Prostate gland (tissue), 2 donors: ENCODE measurements at regions not wholly inside any gene's neighbourhood (a gene's known extent, or its start where the extent isn't known, plus 50 kb on each side); places are given as distances from the start of the nearest gene placed in this dataset.

Experiments used
- DNase-seq: peaks from one replicate; pipeline ENCODE4 v3.0.0-alpha.2; 2019; ENCODE audit warnings: low spot score
- H3K27ac ChIP-seq, 2 donors: fragments of 200-600 bp; sonication (generic); 2 replicates each; pipeline ENCODE4 v1.5.1; 2017 to 2019
- H3K27me3 ChIP-seq: fragments of 200-600 bp; sonication (generic); replicated peaks from 2 replicates; pipeline ENCODE4 v1.5.1; 2019; ENCODE audit not compliant: insufficient read depth
- H3K36me3 ChIP-seq, 2 donors: fragments of 200-600 bp; sonication (generic); 1 replicate in 1 of 2; 2 replicates in 1 of 2; pipeline versions ENCODE4 v1.5.1 to v1.8.1; 2017 to 2019
- H3K4me1 ChIP-seq: fragments of 200-600 bp; sonication (generic); replicated peaks from 2 replicates; pipeline ENCODE4 v1.5.1; 2019
- H3K4me3 ChIP-seq, 2 donors: fragments of 200-600 bp; sonication (generic); 2 replicates each; pipeline ENCODE4 v1.5.1; 2017 to 2019
- H3K9me3 ChIP-seq: fragments of 200-600 bp; sonication (generic); 2 replicates; pipeline ENCODE4 v1.5.1; 2017
- POLR2A ChIP-seq: fragments of 450-650 bp; IDR thresholded peaks from one replicate; pipeline ENCODE4 v1.6.1; 2016; ENCODE audit warnings: antibody characterized with exemption, mild to moderate bottlenecking
- POLR2AphosphoS5 ChIP-seq: sonication (generic); formaldehyde crosslinking; IDR thresholded peaks from one replicate; pipeline ENCODE4 v1.6.1; 2017; ENCODE audit warnings: antibody characterized with exemption
- WGBS: methylation state at CpG from one replicate; pipeline ENCODE4 v1.1.5; 2018; 5-methylcytosine and 5-hydroxymethylcytosine counted together
- intact Hi-C: fragments of 100-400 bp; cut with DNase I; formaldehyde crosslinking; loops from one replicate; pipeline ENCODE4 v1.14.2; 2022
- TF ChIP-seq, protein P1 (sequence below), 4 experiments: fragments of 200-600 bp in 2 of 4; fragments of 450-650 bp in 2 of 4; sonication (generic) in 2 of 4; IDR thresholded peaks; 1 replicate in 3 of 4; 2 replicates in 1 of 4; pipeline ENCODE4 v1.5.1; 2016 to 2019; ENCODE audit warnings: antibody characterized with exemption in 4 of 4, mild to moderate bottlenecking in 2 of 4, moderate library complexity in 2 of 4

DNA sequence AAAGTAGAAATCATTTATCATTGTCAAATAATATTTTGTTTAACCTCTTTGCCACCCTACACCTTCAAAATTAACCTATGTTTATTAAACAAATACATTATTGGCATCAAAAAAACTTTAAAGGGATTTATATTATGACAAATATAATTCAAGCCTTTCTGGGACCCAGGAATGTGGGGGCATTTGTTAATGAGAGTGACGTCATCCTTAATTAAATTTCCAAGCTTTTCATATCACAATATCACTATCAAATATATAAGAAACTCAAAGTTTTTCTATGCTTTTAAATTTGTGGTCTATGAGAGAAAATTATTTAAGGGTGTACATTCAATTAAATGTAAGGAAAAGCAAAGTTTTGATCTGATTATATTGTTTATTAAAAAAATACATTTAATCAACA is 307.4 kb upstream of the POU3F3 start:
- TF ChIP-seq POLR2AphosphoS5 (no peak), POLR2A (no peak)
- TF ChIP-seq, protein P1, sequence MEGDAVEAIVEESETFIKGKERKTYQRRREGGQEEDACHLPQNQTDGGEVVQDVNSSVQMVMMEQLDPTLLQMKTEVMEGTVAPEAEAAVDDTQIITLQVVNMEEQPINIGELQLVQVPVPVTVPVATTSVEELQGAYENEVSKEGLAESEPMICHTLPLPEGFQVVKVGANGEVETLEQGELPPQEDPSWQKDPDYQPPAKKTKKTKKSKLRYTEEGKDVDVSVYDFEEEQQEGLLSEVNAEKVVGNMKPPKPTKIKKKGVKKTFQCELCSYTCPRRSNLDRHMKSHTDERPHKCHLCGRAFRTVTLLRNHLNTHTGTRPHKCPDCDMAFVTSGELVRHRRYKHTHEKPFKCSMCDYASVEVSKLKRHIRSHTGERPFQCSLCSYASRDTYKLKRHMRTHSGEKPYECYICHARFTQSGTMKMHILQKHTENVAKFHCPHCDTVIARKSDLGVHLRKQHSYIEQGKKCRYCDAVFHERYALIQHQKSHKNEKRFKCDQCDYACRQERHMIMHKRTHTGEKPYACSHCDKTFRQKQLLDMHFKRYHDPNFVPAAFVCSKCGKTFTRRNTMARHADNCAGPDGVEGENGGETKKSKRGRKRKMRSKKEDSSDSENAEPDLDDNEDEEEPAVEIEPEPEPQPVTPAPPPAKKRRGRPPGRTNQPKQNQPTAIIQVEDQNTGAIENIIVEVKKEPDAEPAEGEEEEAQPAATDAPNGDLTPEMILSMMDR (IDR thresholded peaks at IDR 0.05), result no peak
- Histone ChIP-seq H3K27ac (no peak overlapping the region), H3K36me3 (no peaks in the 10 kb centered on the region), H3K4me1 (no peaks in the 10 kb centered on the region), H3K27me3 (no peaks in the 10 kb centered on the region), H3K9me3 (no peaks in the 10 kb centered on the region), H3K4me3 (no peak overlapping the region)
- intact Hi-C loops, result no loop called here
- WGBS, result 83% methylated on average over 1 of the region's 1 CpG
- DNase-seq, result no peak

DNA sequence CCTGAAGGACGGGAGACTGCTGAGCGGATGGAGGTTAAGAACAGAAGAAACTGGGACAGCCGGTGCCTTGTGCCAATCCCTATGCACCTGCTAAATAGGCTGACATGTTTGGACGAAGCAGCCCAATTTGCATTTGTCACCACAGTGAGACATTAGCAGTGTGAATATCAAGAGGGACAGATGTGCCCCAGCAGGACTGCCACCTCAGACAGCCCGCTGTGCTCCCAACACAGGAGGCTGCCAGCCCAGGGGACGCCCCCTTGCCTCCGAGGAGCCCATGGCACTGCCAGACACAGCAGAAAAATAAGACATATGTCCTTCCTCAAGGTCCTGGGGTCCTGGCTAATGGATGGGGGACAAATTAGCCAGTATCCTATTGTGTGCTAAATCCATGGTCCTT is 306.7 kb upstream of the POU3F3 start:
- no peak for DNase-seq
- TF ChIP-seq, protein P1 (IDR thresholded peaks at IDR 0.05), result no peak
- TF ChIP-seq POLR2AphosphoS5 (no peak), POLR2A (no peak)
- Histone ChIP-seq H3K4me1 (no peaks in the 10 kb centered on the region), H3K9me3 (no peaks in the 10 kb centered on the region), H3K27me3 (no peaks in the 10 kb centered on the region), H3K4me3 (no peak overlapping the region), H3K27ac (no peak overlapping the region), H3K36me3 (no peaks in the 10 kb centered on the region)
- 65% methylated on average over 7 of the region's 7 CpGs for WGBS
- intact Hi-C loops, result no loop called here

DNA sequence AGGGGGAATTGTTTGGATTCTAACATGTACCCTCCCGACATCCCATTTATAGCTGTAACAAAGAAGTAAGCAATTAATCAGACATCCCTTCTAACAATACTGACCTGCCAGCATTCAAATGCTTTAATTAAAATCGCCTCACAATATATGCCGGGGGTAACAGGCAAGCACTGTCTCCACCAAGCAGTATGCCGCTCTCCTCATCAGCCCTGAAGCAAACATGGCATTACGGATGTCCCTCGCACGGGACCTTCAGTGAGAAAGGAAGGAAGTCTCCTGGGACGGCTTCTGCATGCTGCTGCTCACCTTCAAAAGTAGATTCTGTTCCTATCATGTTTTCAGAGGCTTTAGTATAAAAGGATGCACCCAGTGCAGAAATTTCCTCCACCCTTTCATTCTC is 292.7 kb upstream of the POU3F3 start:
- 80% methylated on average over 8 of the region's 8 CpGs for WGBS
- H3K27me3 ChIP-seq, result no peaks in the 10 kb centered on the region
- TF ChIP-seq POLR2A (no peak), POLR2AphosphoS5 (no peak)
- TF ChIP-seq, protein P1 (IDR thresholded peaks at IDR 0.05), result no peak
- DNase-seq, result no peak
- no peaks in the 10 kb centered on the region for H3K4me1 ChIP-seq
- no peak overlapping the region for H3K27ac ChIP-seq
- intact Hi-C loops, result no loop called here
- no peaks in the 10 kb centered on the region for H3K9me3 ChIP-seq
- H3K36me3 ChIP-seq, result no peaks in the 10 kb centered on the region
- H3K4me3 ChIP-seq, result no peak overlapping the region

DNA sequence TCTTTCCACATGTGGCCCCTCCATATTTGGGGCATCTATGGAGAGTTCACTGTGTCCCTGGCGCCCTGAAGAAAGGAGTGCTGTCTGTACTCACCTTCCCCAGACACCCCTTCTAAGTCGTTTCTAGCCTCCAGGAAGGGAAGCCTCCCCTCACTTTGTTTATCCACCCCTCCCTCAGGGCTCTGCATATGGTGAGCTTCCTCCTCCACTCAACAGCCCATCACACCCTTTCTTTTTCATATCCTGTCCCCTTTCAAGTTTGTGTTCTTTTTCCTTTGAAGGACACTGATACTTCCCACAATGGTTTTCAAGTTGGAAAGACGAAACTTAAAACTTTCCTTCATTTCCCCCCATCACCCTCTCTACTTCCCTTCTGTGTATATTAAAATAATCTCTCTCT is 291.4 kb upstream of the POU3F3 start:
- no peaks in the 10 kb centered on the region for H3K9me3 ChIP-seq
- intact Hi-C loops, result no loop called here
- H3K36me3 ChIP-seq, result no peaks in the 10 kb centered on the region
- no peaks in the 10 kb centered on the region for H3K27me3 ChIP-seq
- H3K27ac ChIP-seq, result no peak overlapping the region
- no peak for TF ChIP-seq POLR2A
- TF ChIP-seq, protein P1 (IDR thresholded peaks at IDR 0.05), result no peak
- no peak for TF ChIP-seq POLR2AphosphoS5
- H3K4me1 ChIP-seq, result no peaks in the 10 kb centered on the region
- H3K4me3 ChIP-seq, result no peak overlapping the region
- no peak for DNase-seq
- 72% methylated on average over 3 of the region's 3 CpGs for WGBS

DNA sequence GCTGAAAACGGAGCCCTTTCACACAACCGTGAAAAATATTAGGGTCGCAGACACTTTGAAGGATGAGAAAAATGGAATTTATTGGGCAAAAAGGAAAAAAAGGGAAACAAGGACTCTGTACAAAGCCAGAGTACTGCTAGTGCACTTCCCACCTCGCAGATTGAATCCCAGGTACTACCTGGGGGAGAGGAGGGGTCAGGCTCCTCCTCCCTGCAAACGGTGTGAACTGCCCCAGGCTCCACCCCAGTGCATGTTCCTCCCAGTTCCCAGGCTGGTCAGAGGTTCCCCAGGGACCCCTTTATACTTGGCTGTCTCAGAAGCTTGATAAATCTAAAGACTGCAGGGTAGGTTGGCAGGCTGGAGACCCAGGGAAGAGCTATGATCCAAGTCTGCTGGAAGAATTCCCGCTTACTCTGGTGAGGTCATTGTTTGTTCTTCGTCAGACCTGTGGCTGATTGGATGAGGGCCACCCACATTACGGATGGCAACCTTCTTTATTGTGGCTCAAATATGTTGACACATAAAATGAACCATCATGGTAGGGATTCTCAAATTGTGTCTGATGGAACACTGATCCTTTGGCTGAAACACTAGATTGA is 290.4 kb upstream of the POU3F3 start:
- no peak for DNase-seq
- no peaks in the 10 kb centered on the region for H3K27me3 ChIP-seq
- 57% methylated on average over 8 of the region's 8 CpGs for WGBS
- no peak overlapping the region for H3K27ac ChIP-seq
- no peaks in the 10 kb centered on the region for H3K9me3 ChIP-seq
- no peak overlapping the region for H3K4me3 ChIP-seq
- TF ChIP-seq, protein P1 (IDR thresholded peaks at IDR 0.05), result no peak
- no peak for TF ChIP-seq POLR2AphosphoS5
- no peak for TF ChIP-seq POLR2A
- no peaks in the 10 kb centered on the region for H3K36me3 ChIP-seq
- no peaks in the 10 kb centered on the region for H3K4me1 ChIP-seq
- intact Hi-C loops, result no loop called here
